ENCODE measurements at regions not wholly inside any gene's neighbourhood (a gene's known extent, or its start where the extent isn't known, plus 50 kb on each side); places are given as distances from the start of the nearest gene placed in this dataset.

GRCh38 chr20:4366076-4366475 is 117.0 kb upstream of the ADRA1D start:
- ChIA-PET POLR2A (no interaction called here), RAD21 (ENCODE audit: low non-redundant PET in 1 of 2, low total read pairs in 2 of 2, uncharacterized antibody in 2 of 2, unreplicated experiment in 2 of 2) (no interaction called here), CTCF (no interaction called here)
- intact Hi-C loops (cut with micrococcal nuclease), result no loop called here
- Histone ChIP-seq H3K9me3 (ENCODE audit: control insufficient read depth in 1 of 2, insufficient read depth in 1 of 2, low read depth in 1 of 2, low read length in 2 of 2) (peaks cover 0 to 8% of the 10 kb centered on the region in 2 experiments; a peak in 1 of 4 replicates), H3K79me2 (ENCODE audit: insufficient read depth, low read length) (no peaks in the 10 kb centered on the region), H3K9me2 (ENCODE audit: insufficient read depth) (no peaks in the 10 kb centered on the region), H3K27me3 (ENCODE audit: insufficient read depth, low read length) (no peaks in the 10 kb centered on the region), H3K27ac (ENCODE audit: low read depth, low read length) (no peak overlapping the region), H4K20me1 (ENCODE audit: insufficient read depth) (no peaks in the 10 kb centered on the region), H3K4me3 (replicated peaks in 1 of 2; ENCODE audit: low read depth in 1 of 2, low read length in 2 of 2) (no peak overlapping the region), H3K36me3 (ENCODE audit: control insufficient read depth in 1 of 2, insufficient read depth in 2 of 2, low read length in 2 of 2) (no peaks in the 10 kb centered on the region), H2AFZ (ENCODE audit: low read depth, low read length, poor library complexity, severe bottlenecking) (no peak overlapping the region), H3K4me1 (ENCODE audit: control insufficient read depth in 1 of 2, insufficient read depth in 2 of 2, low read length in 2 of 2) (no peaks in the 10 kb centered on the region), H3K9ac (ENCODE audit: low read length) (no peak overlapping the region), H3K4me2 (ENCODE audit: low read length) (no peak overlapping the region)
- DNase-seq (ENCODE audit: low read depth, low spot score) (no peak), ATAC-seq (no peak)
- TF ChIP-seq RAD21 (IDR thresholded peaks at IDR 0.05; ENCODE audit: low read depth) (no peak), ZFX (IDR thresholded peaks at IDR 0.05) (no peak), FOSL1 (IDR thresholded peaks at IDR 0.05; ENCODE audit: low read depth) (no peak), SRF (IDR thresholded peaks at IDR 0.05; ENCODE audit: low read depth) (no peak), CBX3 (IDR thresholded peaks at IDR 0.05; ENCODE audit: low read depth) (no peak), ELF1 (IDR thresholded peaks at IDR 0.05; ENCODE audit: borderline replicate concordance, low read depth) (no peak), SP1 (IDR thresholded peaks at IDR 0.05; ENCODE audit: low read depth) (no peak), YY1 (IDR thresholded peaks at IDR 0.05; ENCODE audit: extremely low read depth, insufficient replicate concordance, low read depth, low read length) (no peak), EGR1 (IDR thresholded peaks at IDR 0.05; ENCODE audit: low read depth) (no peak), EZH2 (IDR thresholded peaks at IDR 0.05) (no peak), ATF3 (IDR thresholded peaks at IDR 0.05) (no peak), EZH2phosphoT487 (IDR thresholded peaks at IDR 0.05; ENCODE audit: borderline replicate concordance) (no peak), CEBPB (IDR thresholded peaks at IDR 0.05; ENCODE audit: low read depth) (no peak)
- TF ChIP-seq, protein P1, sequence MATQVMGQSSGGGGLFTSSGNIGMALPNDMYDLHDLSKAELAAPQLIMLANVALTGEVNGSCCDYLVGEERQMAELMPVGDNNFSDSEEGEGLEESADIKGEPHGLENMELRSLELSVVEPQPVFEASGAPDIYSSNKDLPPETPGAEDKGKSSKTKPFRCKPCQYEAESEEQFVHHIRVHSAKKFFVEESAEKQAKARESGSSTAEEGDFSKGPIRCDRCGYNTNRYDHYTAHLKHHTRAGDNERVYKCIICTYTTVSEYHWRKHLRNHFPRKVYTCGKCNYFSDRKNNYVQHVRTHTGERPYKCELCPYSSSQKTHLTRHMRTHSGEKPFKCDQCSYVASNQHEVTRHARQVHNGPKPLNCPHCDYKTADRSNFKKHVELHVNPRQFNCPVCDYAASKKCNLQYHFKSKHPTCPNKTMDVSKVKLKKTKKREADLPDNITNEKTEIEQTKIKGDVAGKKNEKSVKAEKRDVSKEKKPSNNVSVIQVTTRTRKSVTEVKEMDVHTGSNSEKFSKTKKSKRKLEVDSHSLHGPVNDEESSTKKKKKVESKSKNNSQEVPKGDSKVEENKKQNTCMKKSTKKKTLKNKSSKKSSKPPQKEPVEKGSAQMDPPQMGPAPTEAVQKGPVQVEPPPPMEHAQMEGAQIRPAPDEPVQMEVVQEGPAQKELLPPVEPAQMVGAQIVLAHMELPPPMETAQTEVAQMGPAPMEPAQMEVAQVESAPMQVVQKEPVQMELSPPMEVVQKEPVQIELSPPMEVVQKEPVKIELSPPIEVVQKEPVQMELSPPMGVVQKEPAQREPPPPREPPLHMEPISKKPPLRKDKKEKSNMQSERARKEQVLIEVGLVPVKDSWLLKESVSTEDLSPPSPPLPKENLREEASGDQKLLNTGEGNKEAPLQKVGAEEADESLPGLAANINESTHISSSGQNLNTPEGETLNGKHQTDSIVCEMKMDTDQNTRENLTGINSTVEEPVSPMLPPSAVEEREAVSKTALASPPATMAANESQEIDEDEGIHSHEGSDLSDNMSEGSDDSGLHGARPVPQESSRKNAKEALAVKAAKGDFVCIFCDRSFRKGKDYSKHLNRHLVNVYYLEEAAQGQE (IDR thresholded peaks at IDR 0.05; ENCODE audit: low read depth), result no peak
- TF ChIP-seq, protein P2, sequence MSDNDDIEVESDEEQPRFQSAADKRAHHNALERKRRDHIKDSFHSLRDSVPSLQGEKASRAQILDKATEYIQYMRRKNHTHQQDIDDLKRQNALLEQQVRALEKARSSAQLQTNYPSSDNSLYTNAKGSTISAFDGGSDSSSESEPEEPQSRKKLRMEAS (IDR thresholded peaks at IDR 0.05), result no peak
- BruUV-seq (replicated peaks), result no TSS peak
